ENCODE measurements at regions not wholly inside any gene's neighbourhood (a gene's known extent, or its start where the extent isn't known, plus 50 kb on each side); places are given as distances from the start of the nearest gene placed in this dataset.

DNA sequence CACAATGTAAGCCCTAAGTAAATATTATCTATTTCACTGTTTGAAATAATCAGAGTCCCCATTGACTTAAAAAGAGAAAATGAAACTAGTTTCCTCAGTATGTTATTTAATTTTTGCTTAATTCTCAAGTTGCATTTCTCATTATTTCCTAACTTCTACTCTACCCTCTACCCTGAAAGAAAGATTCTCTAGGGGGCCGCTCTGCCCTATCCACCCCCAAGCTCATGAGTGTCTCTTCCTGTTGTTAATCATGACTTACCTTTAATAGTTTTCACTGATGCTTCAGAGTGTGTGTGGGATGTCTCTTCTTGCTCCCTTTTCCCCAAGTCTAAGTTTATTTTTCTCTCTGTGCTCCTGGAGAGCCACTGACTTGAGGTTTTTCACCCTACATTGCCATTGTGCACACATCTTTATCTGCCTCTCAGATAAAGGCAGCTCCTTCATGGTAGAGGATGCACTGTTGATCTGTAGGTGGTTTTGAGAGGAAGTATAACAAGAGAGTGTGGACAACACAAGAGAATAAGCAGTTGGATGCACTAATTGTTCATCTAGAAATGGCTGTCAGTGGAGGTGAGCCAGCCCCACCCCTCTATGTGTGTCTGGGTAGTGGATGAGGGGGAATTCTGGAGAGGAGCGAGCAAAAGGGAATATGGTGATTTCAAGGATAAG lies 261.7 kb downstream of the CHRM3 start:
- Histone ChIP-seq H3K27ac (ENCODE audit: low read depth, low read length, poor library complexity, severe bottlenecking) (no peak overlapping the region), H3K9me3 (ENCODE audit: low read depth, low read length, poor library complexity, severe bottlenecking) (no peaks in the 10 kb centered on the region), H3K4me3 (ENCODE audit: low read depth, low read length, poor library complexity, severe bottlenecking) (no peak overlapping the region), H3K4me1 (ENCODE audit: insufficient read depth, low read length, poor library complexity, severe bottlenecking) (no peaks in the 10 kb centered on the region), H3K36me3 (ENCODE audit: insufficient read depth, low read length, poor library complexity, severe bottlenecking) (no peaks in the 10 kb centered on the region), H3K27me3 (replicated peaks; ENCODE audit: insufficient read depth, low read depth, low read length, poor library complexity) (no peaks in the 10 kb centered on the region)
- CTCF ChIA-PET = no interaction called here
- POLR2A ChIA-PET (ENCODE audit: low non-redundant PET) = no interaction called here
- no peak for DNase-seq (ENCODE audit: low spot score)
- BruUV-seq (replicated peaks) = no TSS peak
- TF ChIP-seq CTCF (conservative IDR thresholded peaks at IDR 0.05; ENCODE audit: low read depth, low read length) (no peak), EZH2 (IDR thresholded peaks at IDR 0.05; ENCODE audit: borderline replicate concordance, low read depth, low read length, poor library complexity, severe bottlenecking) (no peak)
- intact Hi-C loops (cut with micrococcal nuclease; ENCODE audit: unreplicated experiment) = no loop called here

- ChIA-PET POLR2A (ENCODE audit: low non-redundant PET) (no interaction called here), CTCF (no interaction called here)
- Histone ChIP-seq H3K4me3 (ENCODE audit: low read depth, low read length, poor library complexity, severe bottlenecking) (no peak overlapping the region), H3K36me3 (ENCODE audit: insufficient read depth, low read length, poor library complexity, severe bottlenecking) (no peaks in the 10 kb centered on the region), H3K27ac (ENCODE audit: low read depth, low read length, poor library complexity, severe bottlenecking) (no peak overlapping the region), H3K9me3 (ENCODE audit: low read depth, low read length, poor library complexity, severe bottlenecking) (no peaks in the 10 kb centered on the region), H3K27me3 (replicated peaks; ENCODE audit: insufficient read depth, low read depth, low read length, poor library complexity) (no peaks in the 10 kb centered on the region), H3K4me1 (ENCODE audit: insufficient read depth, low read length, poor library complexity, severe bottlenecking) (no peaks in the 10 kb centered on the region)
- TF ChIP-seq EZH2 (IDR thresholded peaks at IDR 0.05; ENCODE audit: borderline replicate concordance, low read depth, low read length, poor library complexity, severe bottlenecking) = no peak
- no peak for TF ChIP-seq CTCF (conservative IDR thresholded peaks at IDR 0.05; ENCODE audit: low read depth, low read length)
- intact Hi-C loops (cut with micrococcal nuclease; ENCODE audit: unreplicated experiment) = no loop called here
- BruUV-seq (replicated peaks) = no TSS peak
- DNase-seq (ENCODE audit: low spot score) = no peak
Observed at GRCh38 chr1:239655023-239655422, 268.7 kb downstream of the CHRM3 start.

GRCh38 chr1:239657291-239657690 lies 270.9 kb downstream of the CHRM3 start:
- Histone ChIP-seq H3K27ac (ENCODE audit: low read depth, low read length, poor library complexity, severe bottlenecking) (no peak overlapping the region), H3K4me1 (ENCODE audit: insufficient read depth, low read length, poor library complexity, severe bottlenecking) (no peaks in the 10 kb centered on the region), H3K36me3 (ENCODE audit: insufficient read depth, low read length, poor library complexity, severe bottlenecking) (no peaks in the 10 kb centered on the region), H3K4me3 (ENCODE audit: low read depth, low read length, poor library complexity, severe bottlenecking) (no peak overlapping the region), H3K9me3 (ENCODE audit: low read depth, low read length, poor library complexity, severe bottlenecking) (no peaks in the 10 kb centered on the region), H3K27me3 (replicated peaks; ENCODE audit: insufficient read depth, low read depth, low read length, poor library complexity) (no peaks in the 10 kb centered on the region)
- CTCF ChIA-PET = no interaction called here
- TF ChIP-seq CTCF (conservative IDR thresholded peaks at IDR 0.05; ENCODE audit: low read depth, low read length) (no peak), EZH2 (IDR thresholded peaks at IDR 0.05; ENCODE audit: borderline replicate concordance, low read depth, low read length, poor library complexity, severe bottlenecking) (no peak)
- POLR2A ChIA-PET (ENCODE audit: low non-redundant PET) = no interaction called here
- no TSS peak for BruUV-seq (replicated peaks)
- intact Hi-C loops (cut with micrococcal nuclease; ENCODE audit: unreplicated experiment) = no loop called here
- no peak for DNase-seq (ENCODE audit: low spot score)
